ENCODE measurements at regions not wholly inside any gene's neighbourhood (a gene's known extent, or its start where the extent isn't known, plus 50 kb on each side); places are given as distances from the start of the nearest gene placed in this dataset.

- TF ChIP-seq, protein P1, sequence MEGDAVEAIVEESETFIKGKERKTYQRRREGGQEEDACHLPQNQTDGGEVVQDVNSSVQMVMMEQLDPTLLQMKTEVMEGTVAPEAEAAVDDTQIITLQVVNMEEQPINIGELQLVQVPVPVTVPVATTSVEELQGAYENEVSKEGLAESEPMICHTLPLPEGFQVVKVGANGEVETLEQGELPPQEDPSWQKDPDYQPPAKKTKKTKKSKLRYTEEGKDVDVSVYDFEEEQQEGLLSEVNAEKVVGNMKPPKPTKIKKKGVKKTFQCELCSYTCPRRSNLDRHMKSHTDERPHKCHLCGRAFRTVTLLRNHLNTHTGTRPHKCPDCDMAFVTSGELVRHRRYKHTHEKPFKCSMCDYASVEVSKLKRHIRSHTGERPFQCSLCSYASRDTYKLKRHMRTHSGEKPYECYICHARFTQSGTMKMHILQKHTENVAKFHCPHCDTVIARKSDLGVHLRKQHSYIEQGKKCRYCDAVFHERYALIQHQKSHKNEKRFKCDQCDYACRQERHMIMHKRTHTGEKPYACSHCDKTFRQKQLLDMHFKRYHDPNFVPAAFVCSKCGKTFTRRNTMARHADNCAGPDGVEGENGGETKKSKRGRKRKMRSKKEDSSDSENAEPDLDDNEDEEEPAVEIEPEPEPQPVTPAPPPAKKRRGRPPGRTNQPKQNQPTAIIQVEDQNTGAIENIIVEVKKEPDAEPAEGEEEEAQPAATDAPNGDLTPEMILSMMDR (IDR thresholded peaks at IDR 0.05; ENCODE audit: poor library complexity), result no peak
- TF ChIP-seq EZH2phosphoT487 (IDR thresholded peaks at IDR 0.05; ENCODE audit: low read depth, severe bottlenecking, unreplicated experiment), result no peak
Measured at GRCh38 chr13:88377852-88378251, 706.7 kb downstream of the SLITRK5 start.
